Panc1 (cell line): ENCODE measurements at regions not wholly inside any gene's neighbourhood (a gene's known extent, or its start where the extent isn't known, plus 50 kb on each side); places are given as distances from the start of the nearest gene placed in this dataset.

Experiments
- ATAC-seq: fragments of 200-7000 bp; cut with Tn5 transposase; 2 replicates; pipeline ENCODE4 v1.9.1; 2020; ENCODE audit warnings: mild to moderate bottlenecking, moderate library complexity
- BruUV-seq: library from RNA; stranded (reverse); fragments of 400-500 nt; replicated peaks from 2 replicates; lab custom pipeline; 2021; lab: Mats Ljungman, UMichigan
- CTCF ChIA-PET: fragments of 300-600 bp; sonication (Branson Sonifier 250); formaldehyde crosslinking; loops from one replicate; lab custom pipeline; 2022; ENCODE audit warnings: antibody characterized with exemption; lab: Charles Lee
- POLR2A ChIA-PET: fragments of 300-600 bp; sonication (Branson Sonifier 250); formaldehyde crosslinking; loops from one replicate; lab custom pipeline; 2022; ENCODE audit warnings: antibody characterized with exemption; lab: Charles Lee
- DNase-seq: peaks from one replicate; pipeline ENCODE4 v3.0.0-alpha.2; 2010; ENCODE audit warnings: low read depth, low spot score
- H3K27ac ChIP-seq: 2 replicates; pipeline ENCODE4 v1.5.1; 2011; ENCODE audit warnings: mild to moderate bottlenecking, low read length, inconsistent platforms
- H3K27me3 ChIP-seq: fragments of 200-500 bp; sonication (Bioruptor generic); 2 replicates; pipeline ENCODE4 v1.6.0; 2014; ENCODE audit warnings: low read length, inconsistent platforms; ENCODE audit not compliant: control insufficient read depth, insufficient read depth
- H3K36me3 ChIP-seq: fragments of 200-500 bp; sonication (Bioruptor generic); 2 replicates; pipeline ENCODE4 v1.5.1; 2014; ENCODE audit warnings: inconsistent platforms, mild to moderate bottlenecking, low read length, moderate library complexity; ENCODE audit not compliant: control insufficient read depth, insufficient read depth
- H3K4me1 ChIP-seq: 2 replicates; pipeline ENCODE4 v1.5.1; 2011; ENCODE audit warnings: inconsistent platforms, mild to moderate bottlenecking, low read length, moderate library complexity; ENCODE audit not compliant: control insufficient read depth, insufficient read depth
- H3K4me3 ChIP-seq, 2 experiments: 2 replicates each; pipeline ENCODE4 v1.5.1; 2011 to 2012; ENCODE audit warnings: low read depth in 2 of 2, low read length in 2 of 2, mild to moderate bottlenecking in 2 of 2, inconsistent platforms in 1 of 2, moderate library complexity in 1 of 2
- H3K9me3 ChIP-seq: fragments of 200-500 bp; sonication (Bioruptor generic); 2 replicates; pipeline ENCODE4 v1.5.1; 2014; ENCODE audit warnings: low read depth, mild to moderate bottlenecking, inconsistent platforms, low read length, moderate library complexity; ENCODE audit not compliant: control insufficient read depth, insufficient read depth
- POLR2AphosphoS5 ChIP-seq: IDR thresholded peaks from 2 replicates; pipeline ENCODE4 v1.6.1; 2012; ENCODE audit warnings: mild to moderate bottlenecking, low read depth, low read length, moderate library complexity
- SIN3A ChIP-seq: IDR thresholded peaks from 2 replicates; pipeline ENCODE4 v1.6.1; 2012; ENCODE audit warnings: low read depth, mild to moderate bottlenecking, low read length, moderate library complexity, borderline replicate concordance; ENCODE audit not compliant: insufficient read depth
- TCF7L2 ChIP-seq: IDR thresholded peaks from 2 replicates; pipeline ENCODE4 v1.6.1; 2011; ENCODE audit warnings: mild to moderate bottlenecking, low read depth, low read length, inconsistent platforms
- in situ Hi-C: cut with HindIII; loops from 2 replicates; pipeline ENCODE4 v1.10.0; 2016; ENCODE audit warnings: low sequenced_read_pairs, low pct_unique_long_range_greater_than_20kb
- intact Hi-C: fragments of 100-400 bp; cut with micrococcal nuclease; formaldehyde crosslinking; loops from one replicate; pipeline ENCODE4 v1.10.0; 2022; ENCODE audit not compliant: unreplicated experiment
- TF ChIP-seq, protein P1 (sequence below), 2 experiments: IDR thresholded peaks; 2 replicates each; pipeline ENCODE4 v1.6.1; 2011 to 2012; ENCODE audit warnings: low read depth in 2 of 2, control low read depth in 1 of 2, low read length in 1 of 2, mild to moderate bottlenecking in 1 of 2, moderate library complexity in 1 of 2; ENCODE audit not compliant: insufficient read depth in 1 of 2
- TF ChIP-seq, protein P2 (sequence below): fragments of 450-650 bp; IDR thresholded peaks from 2 replicates; pipeline ENCODE4 v1.5.1; 2017; ENCODE audit warnings: mild to moderate bottlenecking

DNA sequence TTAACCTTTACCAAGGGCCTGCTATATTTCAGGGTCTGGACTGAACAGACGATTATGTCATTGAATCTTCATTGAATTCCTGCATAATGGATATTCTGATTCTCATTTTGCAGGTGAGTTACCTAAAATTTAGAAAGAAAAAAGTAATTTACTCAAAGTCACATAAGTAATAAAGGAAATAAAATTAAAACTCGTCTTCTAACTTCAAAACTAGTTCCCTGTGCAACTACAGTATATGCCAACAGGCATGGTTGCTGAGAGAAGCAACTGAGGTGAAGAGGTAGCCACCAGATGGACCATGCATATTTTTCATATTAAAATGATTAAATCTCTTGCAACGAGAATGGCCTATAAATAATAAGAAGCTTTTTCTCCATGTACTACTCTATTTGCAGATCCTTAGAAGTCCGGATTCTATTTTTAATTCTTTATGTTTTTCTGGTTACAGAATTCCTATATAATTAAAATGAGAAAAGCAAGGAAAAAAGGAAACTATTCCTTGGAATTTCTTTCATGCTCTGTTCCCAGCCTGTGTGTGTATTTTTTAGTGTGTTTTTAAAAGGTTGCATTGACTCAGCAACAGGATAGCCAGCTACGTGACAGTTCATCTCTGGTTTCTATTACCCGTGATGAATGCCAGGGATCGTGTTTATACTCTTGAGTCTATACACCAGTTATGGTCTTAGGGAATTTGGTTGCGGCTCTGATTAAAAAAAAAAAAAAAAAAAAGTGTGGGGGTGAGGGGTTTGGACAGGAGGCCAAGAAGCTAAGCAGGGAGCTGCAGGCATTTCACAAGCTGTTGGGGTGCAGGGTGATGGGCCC is 186.8 kb downstream of the ETS1 start:
- Histone ChIP-seq H3K27ac (no peak overlapping the region), H3K4me3 (no peak overlapping the region), H3K4me1 (no peaks in the 10 kb centered on the region), H3K36me3 (no peaks in the 10 kb centered on the region), H3K9me3 (no peaks in the 10 kb centered on the region), H3K27me3 (no peaks in the 10 kb centered on the region)
- BruUV-seq = no TSS peak
- DNase-seq (no peak), ATAC-seq (no peak)
- in situ Hi-C loops (no loop called here), intact Hi-C loops (no loop called here)
- ChIA-PET CTCF (no interaction called here), POLR2A (interaction anchor here (0.6 kb wide), 1 partner anchor 92 kb away, joined by 4 read pairs; no protein-coding TSS in a partner anchor)
- TF ChIP-seq, protein P1, sequence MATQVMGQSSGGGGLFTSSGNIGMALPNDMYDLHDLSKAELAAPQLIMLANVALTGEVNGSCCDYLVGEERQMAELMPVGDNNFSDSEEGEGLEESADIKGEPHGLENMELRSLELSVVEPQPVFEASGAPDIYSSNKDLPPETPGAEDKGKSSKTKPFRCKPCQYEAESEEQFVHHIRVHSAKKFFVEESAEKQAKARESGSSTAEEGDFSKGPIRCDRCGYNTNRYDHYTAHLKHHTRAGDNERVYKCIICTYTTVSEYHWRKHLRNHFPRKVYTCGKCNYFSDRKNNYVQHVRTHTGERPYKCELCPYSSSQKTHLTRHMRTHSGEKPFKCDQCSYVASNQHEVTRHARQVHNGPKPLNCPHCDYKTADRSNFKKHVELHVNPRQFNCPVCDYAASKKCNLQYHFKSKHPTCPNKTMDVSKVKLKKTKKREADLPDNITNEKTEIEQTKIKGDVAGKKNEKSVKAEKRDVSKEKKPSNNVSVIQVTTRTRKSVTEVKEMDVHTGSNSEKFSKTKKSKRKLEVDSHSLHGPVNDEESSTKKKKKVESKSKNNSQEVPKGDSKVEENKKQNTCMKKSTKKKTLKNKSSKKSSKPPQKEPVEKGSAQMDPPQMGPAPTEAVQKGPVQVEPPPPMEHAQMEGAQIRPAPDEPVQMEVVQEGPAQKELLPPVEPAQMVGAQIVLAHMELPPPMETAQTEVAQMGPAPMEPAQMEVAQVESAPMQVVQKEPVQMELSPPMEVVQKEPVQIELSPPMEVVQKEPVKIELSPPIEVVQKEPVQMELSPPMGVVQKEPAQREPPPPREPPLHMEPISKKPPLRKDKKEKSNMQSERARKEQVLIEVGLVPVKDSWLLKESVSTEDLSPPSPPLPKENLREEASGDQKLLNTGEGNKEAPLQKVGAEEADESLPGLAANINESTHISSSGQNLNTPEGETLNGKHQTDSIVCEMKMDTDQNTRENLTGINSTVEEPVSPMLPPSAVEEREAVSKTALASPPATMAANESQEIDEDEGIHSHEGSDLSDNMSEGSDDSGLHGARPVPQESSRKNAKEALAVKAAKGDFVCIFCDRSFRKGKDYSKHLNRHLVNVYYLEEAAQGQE (IDR thresholded peaks at IDR 0.05; ENCODE audit: insufficient read depth in 1 of 2, low read depth in 2 of 2, low read length in 1 of 2) = no peak
- TF ChIP-seq, protein P2, sequence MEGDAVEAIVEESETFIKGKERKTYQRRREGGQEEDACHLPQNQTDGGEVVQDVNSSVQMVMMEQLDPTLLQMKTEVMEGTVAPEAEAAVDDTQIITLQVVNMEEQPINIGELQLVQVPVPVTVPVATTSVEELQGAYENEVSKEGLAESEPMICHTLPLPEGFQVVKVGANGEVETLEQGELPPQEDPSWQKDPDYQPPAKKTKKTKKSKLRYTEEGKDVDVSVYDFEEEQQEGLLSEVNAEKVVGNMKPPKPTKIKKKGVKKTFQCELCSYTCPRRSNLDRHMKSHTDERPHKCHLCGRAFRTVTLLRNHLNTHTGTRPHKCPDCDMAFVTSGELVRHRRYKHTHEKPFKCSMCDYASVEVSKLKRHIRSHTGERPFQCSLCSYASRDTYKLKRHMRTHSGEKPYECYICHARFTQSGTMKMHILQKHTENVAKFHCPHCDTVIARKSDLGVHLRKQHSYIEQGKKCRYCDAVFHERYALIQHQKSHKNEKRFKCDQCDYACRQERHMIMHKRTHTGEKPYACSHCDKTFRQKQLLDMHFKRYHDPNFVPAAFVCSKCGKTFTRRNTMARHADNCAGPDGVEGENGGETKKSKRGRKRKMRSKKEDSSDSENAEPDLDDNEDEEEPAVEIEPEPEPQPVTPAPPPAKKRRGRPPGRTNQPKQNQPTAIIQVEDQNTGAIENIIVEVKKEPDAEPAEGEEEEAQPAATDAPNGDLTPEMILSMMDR = no peak
- TF ChIP-seq TCF7L2 = no peak
- TF ChIP-seq POLR2AphosphoS5 = no peak
- TF ChIP-seq SIN3A = no peak

DNA sequence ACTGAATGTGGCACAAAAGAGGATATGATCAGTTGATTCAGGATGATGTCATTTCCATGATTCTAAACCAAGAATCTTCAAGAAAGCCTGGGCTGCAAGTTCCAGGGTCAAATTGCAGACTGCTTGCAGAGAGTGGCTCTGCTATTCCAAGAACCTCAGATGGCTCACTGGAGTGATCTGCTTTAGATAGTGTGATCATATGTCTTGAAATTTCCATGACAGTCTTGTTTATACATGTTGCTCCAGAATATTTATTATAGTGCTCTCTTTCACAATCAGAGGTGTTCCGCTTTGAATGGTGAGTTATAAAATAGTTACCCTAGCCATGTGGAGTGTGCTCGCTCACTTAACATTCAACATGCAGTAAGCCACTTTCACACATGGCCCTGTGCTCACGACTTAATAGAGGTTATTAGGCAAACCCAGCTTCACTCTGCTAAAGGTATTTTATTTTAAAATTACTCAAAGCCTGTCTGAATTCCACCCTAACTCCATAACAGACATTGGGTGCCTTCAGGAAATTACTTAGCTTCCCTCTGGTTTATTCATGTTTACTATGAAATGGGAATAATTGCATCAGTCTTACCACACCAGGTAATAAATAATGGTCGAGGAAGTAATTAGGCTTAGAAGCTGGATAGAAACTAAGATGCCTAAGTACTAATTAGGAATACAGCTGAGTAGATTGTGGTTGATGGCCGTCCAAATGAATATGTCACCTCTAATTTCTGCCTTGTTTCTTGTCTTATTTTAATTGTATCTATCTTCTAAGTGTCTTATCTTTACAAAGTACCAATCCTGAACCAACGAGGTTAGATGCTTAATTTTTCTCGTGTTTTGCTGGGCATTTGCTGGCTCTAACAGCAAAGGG is 187.9 kb downstream of the ETS1 start:
- CTCF ChIA-PET = interaction anchor here (0.7 kb wide), 1 partner anchor 40 kb away, joined by 3 read pairs; no protein-coding TSS in a partner anchor
- intact Hi-C loops (no loop called here), in situ Hi-C loops (no loop called here)
- Histone ChIP-seq H3K36me3 (no peaks in the 10 kb centered on the region), H3K4me1 (no peaks in the 10 kb centered on the region), H3K27ac (no peak overlapping the region), H3K27me3 (no peaks in the 10 kb centered on the region), H3K4me3 (no peak overlapping the region), H3K9me3 (no peaks in the 10 kb centered on the region)
- no TSS peak for BruUV-seq
- POLR2A ChIA-PET = no interaction called here
- TF ChIP-seq, protein P1 (IDR thresholded peaks at IDR 0.05; ENCODE audit: insufficient read depth in 1 of 2, low read depth in 2 of 2, low read length in 1 of 2) = no peak
- TF ChIP-seq TCF7L2 (no peak), POLR2AphosphoS5 (no peak), SIN3A (no peak)
- TF ChIP-seq, protein P2 = no peak
- no peak for DNase-seq
- no peak for ATAC-seq
